SK-N-SH treated with all-trans-retinoic acid at 6 μM for 48 hours (cell line): ENCODE measurements at regions not wholly inside any gene's neighbourhood (a gene's known extent, or its start where the extent isn't known, plus 50 kb on each side); places are given as distances from the start of the nearest gene placed in this dataset.

Source experiments
- ATAC-seq: fragments of 200-7000 bp; cut with Tn5 transposase; 3 replicates; pipeline ENCODE4 v1.9.1; 2020; ENCODE audit warnings: mild to moderate bottlenecking, moderate library complexity
- ARNTL ChIP-seq: fragments of 450-650 bp; formaldehyde crosslinking; IDR thresholded peaks from 2 replicates; pipeline ENCODE4 v1.5.0; 2020; ENCODE audit warnings: low read depth, mild to moderate bottlenecking, moderate library complexity, borderline replicate concordance
- BACH2 ChIP-seq: fragments of 250-450 bp; sonication (Bioruptor Pico); IDR thresholded peaks from 2 replicates; pipeline ENCODE4 v1.9.0; 2021; ENCODE audit warnings: mild to moderate bottlenecking, borderline replicate concordance
- CREB5 ChIP-seq: fragments of 250-450 bp; sonication (Bioruptor Pico); IDR thresholded peaks from 2 replicates; pipeline ENCODE4 v1.5.1; 2020; ENCODE audit warnings: low read depth, mild to moderate bottlenecking, moderate library complexity
- CSDC2 ChIP-seq: fragments of 250-450 bp; sonication (Bioruptor Pico); IDR thresholded peaks from 2 replicates; pipeline ENCODE4 v1.5.0; 2020; ENCODE audit warnings: mild to moderate bottlenecking, moderate library complexity
- ESRRG ChIP-seq: fragments of 250-450 bp; sonication (Bioruptor Pico); IDR thresholded peaks from 2 replicates; pipeline ENCODE4 v1.6.1; 2021; ENCODE audit warnings: mild to moderate bottlenecking
- GLIS3 ChIP-seq: fragments of 250-450 bp; sonication (Bioruptor Pico); IDR thresholded peaks from 2 replicates; pipeline ENCODE4 v1.5.0; 2020; ENCODE audit warnings: mild to moderate bottlenecking, moderate library complexity
- ISL1 ChIP-seq: fragments of 250-450 bp; sonication (Bioruptor Pico); IDR thresholded peaks from 2 replicates; pipeline ENCODE4 v2.1.2; 2022; ENCODE audit warnings: mild to moderate bottlenecking, moderate library complexity
- OSR1 ChIP-seq: fragments of 250-450 bp; sonication (Bioruptor Pico); IDR thresholded peaks from 2 replicates; pipeline ENCODE4 v1.8.0; 2022; ENCODE audit warnings: moderate library complexity, mild to moderate bottlenecking, inconsistent platforms
- PATZ1 ChIP-seq: fragments of 250-450 bp; sonication (Bioruptor Pico); IDR thresholded peaks from 2 replicates; pipeline ENCODE4 v1.8.0; 2020; ENCODE audit warnings: mild to moderate bottlenecking, moderate library complexity, borderline replicate concordance
- POU6F1 ChIP-seq: fragments of 250-450 bp; sonication (Bioruptor Pico); IDR thresholded peaks from 2 replicates; pipeline ENCODE4 v1.8.0; 2021; ENCODE audit warnings: low read depth, mild to moderate bottlenecking, moderate library complexity, borderline replicate concordance
- PPARA ChIP-seq: fragments of 250-450 bp; sonication (Bioruptor Pico); IDR thresholded peaks from 2 replicates; pipeline ENCODE4 v1.5.0; 2020; ENCODE audit warnings: mild to moderate bottlenecking, borderline replicate concordance
- RARB ChIP-seq: fragments of 250-450 bp; sonication (Bioruptor Pico); IDR thresholded peaks from 2 replicates; pipeline ENCODE4 v1.8.0; 2021; ENCODE audit warnings: mild to moderate bottlenecking, moderate library complexity
- TCF4 ChIP-seq: fragments of 250-450 bp; sonication (Bioruptor Pico); IDR thresholded peaks from 2 replicates; pipeline ENCODE4 v1.8.0; 2021; ENCODE audit warnings: mild to moderate bottlenecking, moderate library complexity, borderline replicate concordance
- TOX ChIP-seq: fragments of 250-450 bp; sonication (Bioruptor Pico); IDR thresholded peaks from 2 replicates; pipeline ENCODE4 v1.8.0; 2021; ENCODE audit warnings: mild to moderate bottlenecking, moderate library complexity, borderline replicate concordance
- TSHZ2 ChIP-seq: fragments of 250-450 bp; sonication (Bioruptor Pico); IDR thresholded peaks from 2 replicates; pipeline ENCODE4 v1.5.0; 2020; ENCODE audit warnings: mild to moderate bottlenecking, moderate library complexity
- ZC3H10 ChIP-seq: fragments of 250-450 bp; sonication (Bioruptor Pico); IDR thresholded peaks from 2 replicates; pipeline ENCODE4 v1.5.1; 2021; ENCODE audit warnings: mild to moderate bottlenecking, moderate library complexity
- ZFP30 ChIP-seq: fragments of 450-650 bp; formaldehyde crosslinking; IDR thresholded peaks from 2 replicates; pipeline ENCODE4 v1.5.0; 2022; ENCODE audit warnings: mild to moderate bottlenecking, moderate library complexity
- ZNF565 ChIP-seq: fragments of 450-650 bp; formaldehyde crosslinking; conservative IDR thresholded peaks from 2 replicates; pipeline ENCODE4 v1.5.0; 2020; ENCODE audit warnings: low read depth, mild to moderate bottlenecking, moderate library complexity
- ZNF70 ChIP-seq: fragments of 450-650 bp; formaldehyde crosslinking; IDR thresholded peaks from 2 replicates; pipeline ENCODE4 v1.5.0; 2020; ENCODE audit warnings: mild to moderate bottlenecking, moderate library complexity
- ZNF8 ChIP-seq: fragments of 450-650 bp; formaldehyde crosslinking; IDR thresholded peaks from 2 replicates; pipeline ENCODE4 v1.5.0; 2020; ENCODE audit warnings: mild to moderate bottlenecking, moderate library complexity
- TF ChIP-seq, protein P1 (sequence below): fragments of 250-450 bp; sonication (Bioruptor Pico); IDR thresholded peaks from 2 replicates; pipeline ENCODE4 v1.5.1; 2021; ENCODE audit warnings: mild to moderate bottlenecking, moderate library complexity

DNA sequence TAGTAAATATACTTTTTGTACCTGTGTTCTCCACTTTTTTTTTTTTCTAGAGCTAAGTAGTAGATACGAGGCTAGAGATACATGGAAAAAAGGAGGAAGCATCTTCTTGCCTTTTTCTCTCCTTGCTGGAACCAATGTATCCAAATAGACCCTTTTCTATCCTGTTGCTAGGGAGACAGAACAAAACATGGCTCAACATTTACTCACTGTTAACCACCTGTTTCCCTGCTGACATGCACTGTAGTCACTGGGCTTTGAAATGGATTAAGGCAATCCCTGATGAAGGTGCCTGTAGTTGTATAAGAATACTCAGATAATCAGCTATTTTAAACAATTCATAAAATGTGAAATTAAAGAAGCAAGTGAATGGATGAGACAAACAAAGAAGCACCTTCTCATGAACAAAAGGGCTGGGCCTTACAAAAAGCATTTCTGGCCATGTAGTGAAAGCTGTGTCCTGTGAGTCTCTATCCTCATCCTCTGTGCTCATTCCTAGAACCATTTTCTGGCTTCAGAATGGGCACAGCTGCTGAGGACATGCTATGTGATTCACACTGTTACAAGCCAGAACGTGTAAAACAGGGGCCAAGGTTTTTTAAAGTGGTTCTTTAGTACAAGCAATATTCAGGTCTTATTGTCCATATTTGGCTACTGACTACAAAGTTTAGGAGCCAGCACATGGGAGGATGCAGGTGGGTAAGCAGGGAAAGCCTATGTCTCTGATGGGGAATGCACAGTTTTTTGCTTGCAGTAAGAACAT lies 100.4 kb upstream of the NDN start:
- TF ChIP-seq ZC3H10 (CRISPR knock-in tag): no peak
- TF ChIP-seq CSDC2 (CRISPR knock-in tag): no peak
- TF ChIP-seq ZNF8 (CRISPR knock-in tag): no peak
- TF ChIP-seq PATZ1 (CRISPR knock-in tag): no peak
- no peak for TF ChIP-seq GLIS3
- no peak for TF ChIP-seq CREB5 (CRISPR knock-in tag)
- TF ChIP-seq ISL1: no peak
- TF ChIP-seq TSHZ2 (CRISPR knock-in tag): no peak
- TF ChIP-seq BACH2 (CRISPR knock-in tag): no peak
- no peak for TF ChIP-seq ESRRG (CRISPR knock-in tag)
- no peak for ATAC-seq

DNA sequence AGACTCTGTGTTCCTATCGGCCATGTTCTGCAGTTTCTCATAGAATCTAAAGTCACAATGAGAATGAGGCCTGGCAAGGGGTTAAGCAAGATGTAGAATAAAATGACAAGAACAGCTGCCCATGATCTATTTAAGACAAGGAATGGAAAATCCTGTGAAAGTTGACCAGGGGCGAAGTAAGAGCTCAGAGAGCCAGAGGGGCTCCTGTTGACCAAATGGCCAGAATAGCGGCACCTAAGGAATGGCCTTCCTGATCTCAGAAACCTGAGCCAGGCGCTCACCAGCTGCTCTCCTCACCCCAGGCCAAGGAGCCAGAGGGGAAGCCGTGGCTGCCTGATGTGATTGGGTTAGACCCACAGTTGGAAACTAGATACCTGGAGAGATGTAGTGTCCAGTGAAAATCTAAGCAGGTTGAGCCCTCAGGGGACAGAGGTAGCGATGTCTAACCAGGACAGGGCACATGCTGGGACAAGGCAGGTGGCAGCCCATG lies 106.1 kb upstream of the NDN start:
- TF ChIP-seq PPARA (CRISPR knock-in tag) (no peak), TCF4 (CRISPR knock-in tag) (no peak), ISL1 (no peak), RARB (no peak), ARNTL (no peak), TSHZ2 (CRISPR knock-in tag) (no peak), ZNF70 (CRISPR knock-in tag) (no peak), PATZ1 (CRISPR knock-in tag) (no peak), ZFP30 (CRISPR knock-in tag) (no peak), GLIS3 (no peak), ZNF8 (CRISPR knock-in tag) (no peak), POU6F1 (CRISPR knock-in tag) (no peak), TOX (CRISPR knock-in tag) (no peak), CSDC2 (CRISPR knock-in tag) (no peak), OSR1 (no peak), ZNF565 (CRISPR knock-in tag) (no peak), BACH2 (CRISPR knock-in tag) (no peak), ESRRG (CRISPR knock-in tag) (no peak)
- TF ChIP-seq, protein P1, sequence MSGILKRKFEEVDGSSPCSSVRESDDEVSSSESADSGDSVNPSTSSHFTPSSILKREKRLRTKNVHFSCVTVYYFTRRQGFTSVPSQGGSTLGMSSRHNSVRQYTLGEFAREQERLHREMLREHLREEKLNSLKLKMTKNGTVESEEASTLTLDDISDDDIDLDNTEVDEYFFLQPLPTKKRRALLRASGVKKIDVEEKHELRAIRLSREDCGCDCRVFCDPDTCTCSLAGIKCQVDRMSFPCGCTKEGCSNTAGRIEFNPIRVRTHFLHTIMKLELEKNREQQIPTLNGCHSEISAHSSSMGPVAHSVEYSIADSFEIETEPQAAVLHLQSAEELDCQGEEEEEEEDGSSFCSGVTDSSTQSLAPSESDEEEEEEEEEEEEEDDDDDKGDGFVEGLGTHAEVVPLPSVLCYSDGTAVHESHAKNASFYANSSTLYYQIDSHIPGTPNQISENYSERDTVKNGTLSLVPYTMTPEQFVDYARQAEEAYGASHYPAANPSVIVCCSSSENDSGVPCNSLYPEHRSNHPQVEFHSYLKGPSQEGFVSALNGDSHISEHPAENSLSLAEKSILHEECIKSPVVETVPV: no peak

More for the DNA sequence above, 106.1 kb upstream of the NDN start:
- ATAC-seq: no peak
